ENCODE measurements at regions not wholly inside any gene's neighbourhood (a gene's known extent, or its start where the extent isn't known, plus 50 kb on each side); places are given as distances from the start of the nearest gene placed in this dataset.
"Not testable (repeated sequence)": the region's sequence is repeated elsewhere in the genome, so short reads cannot be mapped to it uniquely, and the experiment has no call there.

DNA sequence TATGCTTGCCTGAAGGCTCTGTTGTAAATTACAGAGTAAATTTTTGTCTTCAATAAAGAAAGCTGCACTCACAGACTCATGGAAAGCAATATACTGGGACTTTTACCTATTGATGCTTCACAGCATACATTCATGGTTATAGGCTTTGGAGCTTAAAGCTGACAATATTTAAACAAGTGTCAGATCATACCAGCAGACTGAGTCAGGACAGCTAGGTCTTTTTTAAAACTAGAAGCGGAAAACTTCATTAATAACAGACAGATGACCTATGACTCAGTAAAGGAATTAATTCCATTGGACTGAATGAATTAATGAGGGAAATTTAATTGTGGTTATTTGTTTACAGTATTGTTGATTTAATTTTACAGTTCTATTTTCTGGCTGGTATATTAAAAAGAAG lies 165.8 kb upstream of the DGKB start:
- H3K4me3 ChIP-seq (replicated peaks; ENCODE audit: low read depth, low read length): no peak overlapping the region
- DNase-seq (ENCODE audit: extremely low read depth, low read depth): no peak
- TF ChIP-seq, protein P1, sequence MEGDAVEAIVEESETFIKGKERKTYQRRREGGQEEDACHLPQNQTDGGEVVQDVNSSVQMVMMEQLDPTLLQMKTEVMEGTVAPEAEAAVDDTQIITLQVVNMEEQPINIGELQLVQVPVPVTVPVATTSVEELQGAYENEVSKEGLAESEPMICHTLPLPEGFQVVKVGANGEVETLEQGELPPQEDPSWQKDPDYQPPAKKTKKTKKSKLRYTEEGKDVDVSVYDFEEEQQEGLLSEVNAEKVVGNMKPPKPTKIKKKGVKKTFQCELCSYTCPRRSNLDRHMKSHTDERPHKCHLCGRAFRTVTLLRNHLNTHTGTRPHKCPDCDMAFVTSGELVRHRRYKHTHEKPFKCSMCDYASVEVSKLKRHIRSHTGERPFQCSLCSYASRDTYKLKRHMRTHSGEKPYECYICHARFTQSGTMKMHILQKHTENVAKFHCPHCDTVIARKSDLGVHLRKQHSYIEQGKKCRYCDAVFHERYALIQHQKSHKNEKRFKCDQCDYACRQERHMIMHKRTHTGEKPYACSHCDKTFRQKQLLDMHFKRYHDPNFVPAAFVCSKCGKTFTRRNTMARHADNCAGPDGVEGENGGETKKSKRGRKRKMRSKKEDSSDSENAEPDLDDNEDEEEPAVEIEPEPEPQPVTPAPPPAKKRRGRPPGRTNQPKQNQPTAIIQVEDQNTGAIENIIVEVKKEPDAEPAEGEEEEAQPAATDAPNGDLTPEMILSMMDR (IDR thresholded peaks at IDR 0.05; ENCODE audit: low read depth, low read length, missing control alignments): no peak

DNA sequence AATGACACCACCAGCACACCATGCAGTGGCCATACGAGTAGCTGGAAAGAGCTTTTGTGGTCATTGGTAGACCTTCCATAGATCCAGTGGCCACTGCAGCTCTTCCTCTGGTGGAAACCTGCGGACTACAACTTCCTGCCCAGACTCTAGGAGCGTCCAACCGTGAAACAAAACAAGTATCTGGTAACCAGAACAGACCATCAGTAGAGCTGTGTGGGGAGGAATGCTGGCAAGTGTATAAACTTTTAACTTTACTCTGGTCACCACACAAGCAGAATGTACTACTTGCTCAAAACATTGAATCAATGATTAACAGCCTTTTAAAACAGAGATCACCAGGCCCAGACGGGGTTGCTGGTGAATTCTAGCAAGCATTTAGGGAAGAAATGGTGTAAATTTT lies 154.7 kb upstream of the DGKB start:
- TF ChIP-seq, protein P1 (IDR thresholded peaks at IDR 0.05; ENCODE audit: low read depth, low read length, missing control alignments): no peak
- H3K4me3 ChIP-seq (replicated peaks; ENCODE audit: low read depth, low read length): no peak overlapping the region
- DNase-seq (ENCODE audit: extremely low read depth, low read depth): no peak

DNA sequence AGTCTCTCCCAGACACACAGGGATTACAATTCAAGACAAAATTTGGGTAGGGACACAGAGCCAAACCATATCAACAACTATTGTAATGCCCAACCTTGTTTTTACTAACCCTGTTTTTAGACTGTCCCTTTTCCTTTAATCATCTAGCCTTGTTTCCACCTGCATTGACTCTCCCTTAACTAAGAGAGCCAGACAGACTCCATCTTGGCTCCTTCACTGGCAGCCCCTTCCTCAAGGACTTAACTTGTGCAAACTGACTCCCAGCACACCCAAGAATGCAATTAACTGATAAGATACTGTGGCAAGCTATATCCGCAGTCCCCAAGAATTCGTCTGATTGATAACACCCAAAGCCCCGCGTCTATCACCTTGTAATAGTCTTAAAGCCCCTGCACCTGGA lies 151.8 kb upstream of the DGKB start:
- not testable (repeated sequence) for H3K4me3 ChIP-seq (replicated peaks; ENCODE audit: low read depth, low read length); DNase-seq (ENCODE audit: extremely low read depth, low read depth)

DNA sequence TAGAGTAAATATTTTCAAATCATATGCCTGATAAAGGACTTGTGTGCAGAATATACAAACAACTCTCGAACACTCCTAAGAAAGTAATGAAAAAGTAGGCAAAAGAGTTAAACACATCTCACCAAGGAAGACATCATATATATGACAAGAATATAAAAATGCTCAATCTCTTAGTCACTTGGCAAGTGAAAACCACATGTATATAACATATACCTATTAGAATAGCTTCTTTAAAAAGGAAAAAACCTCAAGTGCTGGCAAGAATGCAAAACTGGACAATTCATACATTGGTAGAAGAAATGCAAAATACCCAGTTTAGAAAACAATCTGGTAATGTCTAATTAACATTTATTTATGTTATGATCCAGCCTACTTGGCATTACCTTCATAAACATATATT lies 146.6 kb upstream of the DGKB start:
- no peak for DNase-seq (ENCODE audit: extremely low read depth, low read depth)
- TF ChIP-seq, protein P1 (IDR thresholded peaks at IDR 0.05; ENCODE audit: low read depth, low read length, missing control alignments): no peak
- H3K4me3 ChIP-seq (replicated peaks; ENCODE audit: low read depth, low read length): no peak overlapping the region

DNA sequence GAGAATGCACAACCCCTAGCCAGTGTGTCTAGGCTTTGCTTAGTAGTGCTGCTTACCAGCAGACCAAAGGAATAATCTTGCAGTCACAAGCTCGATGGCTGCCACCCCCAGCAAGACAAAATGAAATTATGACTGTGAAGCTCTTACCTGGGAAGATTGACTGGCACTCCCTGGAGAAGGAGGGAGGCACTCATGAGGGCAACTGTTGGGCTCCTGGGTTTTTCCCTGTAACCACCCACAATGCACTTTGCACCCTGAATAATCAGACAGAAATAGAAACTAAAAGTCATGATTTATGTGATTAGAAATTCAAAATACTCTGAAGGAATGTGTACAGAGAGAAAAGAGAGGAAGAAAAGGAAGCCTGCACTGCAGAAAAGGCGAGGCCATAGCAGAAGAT lies 144.3 kb upstream of the DGKB start:
- DNase-seq (ENCODE audit: extremely low read depth, low read depth): no peak
- TF ChIP-seq, protein P1 (IDR thresholded peaks at IDR 0.05; ENCODE audit: low read depth, low read length, missing control alignments): no peak
- no peak overlapping the region for H3K4me3 ChIP-seq (replicated peaks; ENCODE audit: low read depth, low read length)

DNA sequence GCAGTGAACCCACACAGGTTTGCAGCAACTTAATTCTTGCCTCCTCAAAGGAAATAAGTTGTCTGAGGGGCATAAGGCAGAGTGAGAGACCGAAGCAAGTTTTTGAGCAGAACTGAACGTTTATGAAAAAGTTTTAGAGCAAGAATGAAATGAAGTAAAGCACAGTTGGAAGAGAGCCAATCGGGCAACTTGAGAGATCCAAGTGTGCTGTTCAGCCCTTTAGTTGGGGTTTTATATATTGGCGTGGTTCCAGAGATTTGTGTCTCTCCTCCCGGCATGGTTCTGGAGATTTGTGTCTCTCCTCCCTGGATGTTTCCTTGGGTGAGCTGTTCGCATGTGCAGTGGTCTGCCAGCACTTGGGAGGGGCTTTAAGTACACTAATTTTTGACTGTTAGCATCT lies 141.4 kb upstream of the DGKB start:
- no peak for DNase-seq (ENCODE audit: extremely low read depth, low read depth)
- no peak overlapping the region for H3K4me3 ChIP-seq (replicated peaks; ENCODE audit: low read depth, low read length)
- TF ChIP-seq, protein P1 (IDR thresholded peaks at IDR 0.05; ENCODE audit: low read depth, low read length, missing control alignments): no peak

DNA sequence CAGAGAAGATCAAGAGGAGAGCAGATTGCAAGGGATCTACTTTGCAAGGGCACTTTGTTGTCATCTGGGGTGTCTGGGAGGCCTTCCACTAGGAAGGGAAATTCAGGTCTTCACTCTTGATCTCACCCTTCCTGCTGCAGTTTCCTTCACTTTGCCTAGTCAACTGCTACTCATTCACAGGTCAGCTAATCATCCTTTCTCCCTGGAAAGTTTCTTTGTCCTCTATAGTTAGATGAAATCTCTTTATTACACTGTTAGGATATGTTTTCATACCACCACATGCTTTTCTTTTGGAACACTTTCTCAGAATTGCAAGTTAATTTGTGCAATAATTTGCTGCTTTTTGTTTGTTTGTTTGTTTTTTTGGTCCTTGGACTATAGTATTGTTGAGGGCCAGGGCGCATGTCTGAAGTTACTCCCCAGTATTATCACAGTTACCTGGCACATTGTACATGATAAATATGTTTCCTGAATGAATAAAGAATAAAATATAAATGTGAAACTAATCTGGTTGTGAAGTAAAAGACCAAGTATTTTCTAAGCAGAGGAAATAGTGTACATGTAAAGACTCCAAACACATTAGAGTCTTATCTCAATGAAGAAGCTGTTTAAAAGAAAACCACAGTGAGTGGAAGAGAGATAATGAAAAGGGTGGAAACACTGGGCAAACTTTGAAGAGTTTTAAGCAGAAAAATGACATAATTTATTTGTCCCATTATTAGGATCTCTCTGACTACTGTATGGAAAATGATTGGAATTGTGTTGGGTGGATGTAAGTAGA lies 139.9 kb upstream of the DGKB start:
- no peak overlapping the region for H3K4me3 ChIP-seq (replicated peaks; ENCODE audit: low read depth, low read length)
- DNase-seq (ENCODE audit: extremely low read depth, low read depth): no peak
- TF ChIP-seq, protein P1 (IDR thresholded peaks at IDR 0.05; ENCODE audit: low read depth, low read length, missing control alignments): no peak
